HCT116 (cell line): ENCODE measurements at regions not wholly inside any gene's neighbourhood (a gene's known extent, or its start where the extent isn't known, plus 50 kb on each side); places are given as distances from the start of the nearest gene placed in this dataset.

ENCODE experiments used
- ATAC-seq: fragments of 200-7000 bp; cut with Tn5 transposase; 2 replicates; pipeline ENCODE4 v1.9.1; 2020; ENCODE audit warnings: mild to moderate bottlenecking, moderate library complexity
- BruUV-seq: library from RNA; stranded (reverse); fragments of 400-500 nt; replicated peaks from 2 replicates; lab custom pipeline; 2021; lab: Mats Ljungman, UMichigan
- CTCF ChIA-PET: fragments of 300-600 bp; sonication (Branson Sonifier 250); formaldehyde crosslinking; loops from one replicate; lab custom pipeline; 2021; ENCODE audit warnings: antibody characterized with exemption; lab: Charles Lee
- POLR2A ChIA-PET: fragments of 300-600, 350-600 bp; sonication (Branson Sonifier 250); formaldehyde crosslinking; loops from one replicate; lab custom pipeline; 2021; ENCODE audit warnings: antibody characterized with exemption; lab: Charles Lee
- RAD21 ChIA-PET, 2 experiments: fragments of 300-600 bp; sonication (Branson Sonifier 250); formaldehyde crosslinking; loops; one replicate each; lab custom pipeline; 2023; ENCODE audit warnings: low total read pairs in 2 of 2; ENCODE audit not compliant: uncharacterized antibody in 2 of 2, unreplicated experiment in 2 of 2, low non-redundant PET in 1 of 2; lab: Charles Lee
- DNase-seq: peaks from one replicate; pipeline ENCODE4 v3.0.0-alpha.2; 2010; ENCODE audit warnings: low read depth, low spot score
- H2AFZ ChIP-seq: fragments of 200-600 bp; shearing (Covaris generic), sonication (generic); 2 replicates; pipeline ENCODE4 v1.6.1; 2017; ENCODE audit warnings: low read depth, mixed run types, mixed read lengths, antibody characterized with exemption, low read length; ENCODE audit not compliant: poor library complexity, severe bottlenecking
- H3K27ac ChIP-seq: 2 replicates; pipeline ENCODE4 v1.5.1; 2012; ENCODE audit warnings: low read depth, low read length
- H3K27me3 ChIP-seq: fragments of 200-600 bp; sonication (generic); 2 replicates; pipeline ENCODE4 v1.6.1; 2016; ENCODE audit warnings: mixed run types, low read length, mixed read lengths; ENCODE audit not compliant: insufficient read depth
- H3K36me3 ChIP-seq, 2 experiments: fragments of 200-500 bp in 1 of 2; fragments of 200-600 bp in 1 of 2; sonication (Bioruptor generic) in 1 of 2; sonication (generic) in 1 of 2; 2 replicates each; pipeline versions ENCODE4 v1.5.1 to v1.6.1; 2014 to 2016; ENCODE audit warnings: low read length in 2 of 2, inconsistent platforms in 1 of 2, mixed read lengths in 1 of 2, mixed run types in 1 of 2; ENCODE audit not compliant: insufficient read depth in 2 of 2, control insufficient read depth in 1 of 2
- H3K4me1 ChIP-seq, 2 experiments: fragments of 200-600 bp in 1 of 2; sonication (generic) in 1 of 2; 2 replicates each; pipeline versions ENCODE4 v1.5.1 to v1.6.1; 2012 to 2017; ENCODE audit warnings: low read length in 2 of 2, inconsistent platforms in 1 of 2, mild to moderate bottlenecking in 1 of 2, mixed read lengths in 1 of 2, mixed run types in 1 of 2, moderate library complexity in 1 of 2; ENCODE audit not compliant: insufficient read depth in 2 of 2, control insufficient read depth in 1 of 2
- H3K4me2 ChIP-seq: fragments of 200-600 bp; sonication (generic); 2 replicates; pipeline ENCODE4 v1.6.1; 2017; ENCODE audit warnings: mixed run types, low read length, mixed read lengths
- H3K4me3 ChIP-seq, 2 experiments: fragments of 200-600 bp in 1 of 2; sonication (generic) in 1 of 2; replicated peaks in 1 of 2; 2 replicates each; pipeline ENCODE4 v1.5.1; 2011 to 2016; ENCODE audit warnings: low read length in 2 of 2, control low read depth in 1 of 2, low read depth in 1 of 2, mild to moderate bottlenecking in 1 of 2, mixed read lengths in 1 of 2, mixed run types in 1 of 2
- H3K79me2 ChIP-seq: fragments of 200-600 bp; sonication (generic); 2 replicates; pipeline ENCODE4 v1.6.1; 2017; ENCODE audit warnings: mild to moderate bottlenecking, mixed run types, low read length, moderate library complexity, mixed read lengths; ENCODE audit not compliant: insufficient read depth
- H3K9ac ChIP-seq: fragments of 200-600 bp; sonication (generic); 2 replicates; pipeline ENCODE4 v1.6.1; 2016; ENCODE audit warnings: low read length, mixed read lengths
- H3K9me2 ChIP-seq: fragments of 200-600 bp; sonication (generic), shearing (Covaris generic); 2 replicates; pipeline ENCODE4 v1.6.1; 2017; ENCODE audit warnings: mixed run types, mild to moderate bottlenecking, moderate library complexity; ENCODE audit not compliant: insufficient read depth
- H3K9me3 ChIP-seq, 2 experiments: fragments of 200-500 bp in 1 of 2; fragments of 200-600 bp in 1 of 2; sonication (Bioruptor generic) in 1 of 2; sonication (generic) in 1 of 2; 2 replicates each; pipeline ENCODE4 v1.6.1; 2014 to 2017; ENCODE audit warnings: low read length in 2 of 2, mixed read lengths in 2 of 2, inconsistent platforms in 1 of 2, low read depth in 1 of 2, mild to moderate bottlenecking in 1 of 2, mixed run types in 1 of 2, moderate library complexity in 1 of 2; ENCODE audit not compliant: control insufficient read depth in 1 of 2, insufficient read depth in 1 of 2
- H4K20me1 ChIP-seq: fragments of 200-600 bp; sonication (generic), shearing (Covaris generic); 2 replicates; pipeline ENCODE4 v1.6.1; 2017; ENCODE audit warnings: mixed run types, mild to moderate bottlenecking, moderate library complexity; ENCODE audit not compliant: insufficient read depth
- CTCF ChIP-seq, 3 experiments: fragments of 200-600 bp in 1 of 3; sonication (generic) in 1 of 3; IDR thresholded peaks in 2 of 3; conservative IDR thresholded peaks in 1 of 3; 2 replicates each; pipeline ENCODE4 v1.5.1; 2012 to 2017; ENCODE audit warnings: low read depth in 2 of 3, low read length in 2 of 3, antibody characterized with exemption in 1 of 3, borderline replicate concordance in 1 of 3, control low read depth in 1 of 3, mild to moderate bottlenecking in 1 of 3, mixed read lengths in 1 of 3, mixed run types in 1 of 3, moderate library complexity in 1 of 3; ENCODE audit not compliant: insufficient read depth in 1 of 3
- EGR1 ChIP-seq: IDR thresholded peaks from 2 replicates; pipeline ENCODE4 v1.6.1; 2012; ENCODE audit warnings: low read depth
- ELF1 ChIP-seq: IDR thresholded peaks from 2 replicates; pipeline ENCODE4 v1.6.1; 2012; ENCODE audit warnings: low read depth, borderline replicate concordance
- EZH2 ChIP-seq: fragments of 200-600 bp; sonication (generic); IDR thresholded peaks from 2 replicates; pipeline ENCODE4 v1.6.1; 2017; ENCODE audit warnings: antibody characterized with exemption, mixed run types
- JUND ChIP-seq: IDR thresholded peaks from 2 replicates; pipeline ENCODE4 v1.6.1; 2012
- POLR2AphosphoS5 ChIP-seq: IDR thresholded peaks from 2 replicates; pipeline ENCODE4 v1.6.1; 2011; ENCODE audit warnings: mild to moderate bottlenecking, low read depth, low read length, moderate library complexity
- SP1 ChIP-seq: IDR thresholded peaks from 2 replicates; pipeline ENCODE4 v1.6.1; 2012; ENCODE audit warnings: low read depth
- TCF7L2 ChIP-seq: IDR thresholded peaks from 2 replicates; pipeline ENCODE4 v1.7.0; 2011; ENCODE audit warnings: borderline replicate concordance, inconsistent platforms; ENCODE audit not compliant: insufficient read depth, insufficient read length; ENCODE audit errors: extremely low read depth
- ZNF274 ChIP-seq: fragments of 200-500 bp; sonication (Bioruptor generic); IDR thresholded peaks from 2 replicates; pipeline ENCODE4 v1.6.1; 2014; ENCODE audit warnings: mild to moderate bottlenecking, low read depth, low read length, inconsistent platforms
- intact Hi-C: fragments of 100-400 bp; cut with micrococcal nuclease; formaldehyde crosslinking; loops from 2 replicates; pipeline ENCODE4 v1.10.0; 2022

DNA sequence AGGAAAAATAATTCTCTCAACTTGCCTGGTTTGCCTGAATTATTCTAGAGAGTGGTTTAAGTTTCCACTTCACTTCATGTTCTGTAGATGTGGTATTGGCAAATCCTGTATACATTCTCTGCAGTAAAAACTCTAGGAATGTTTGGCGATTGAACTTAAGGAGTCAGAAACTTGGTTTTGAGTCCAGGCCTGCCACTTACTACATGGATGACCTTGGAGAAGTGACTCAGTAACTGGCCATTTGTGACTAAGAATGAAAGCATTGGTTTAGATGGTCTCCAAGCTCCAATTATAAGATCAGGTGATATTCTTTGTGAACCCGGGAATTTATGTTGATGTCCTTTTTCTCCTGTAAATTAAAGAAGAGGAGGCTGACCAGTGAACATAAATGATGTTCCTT, 233.8 kb downstream of the GAS1 start:
- Histone ChIP-seq H3K36me3 (no peaks in the 10 kb centered on the region), H3K9ac (no peak overlapping the region), H3K9me2 (no peaks in the 10 kb centered on the region), H3K4me1 (no peaks in the 10 kb centered on the region), H3K4me2 (no peak overlapping the region), H3K27ac (no peak overlapping the region), H3K9me3 (no peaks in the 10 kb centered on the region), H4K20me1 (no peaks in the 10 kb centered on the region), H3K27me3 (peaks cover 57% of the 10 kb centered on the region), H3K79me2 (no peaks in the 10 kb centered on the region), H2AFZ (no peak overlapping the region), H3K4me3 (no peak overlapping the region)
- TF ChIP-seq ZNF274 (no peak), EZH2 (no peak), JUND (no peak), CTCF (IDR thresholded peaks at IDR 0.05 in 2 of 3, conservative IDR thresholded peaks at IDR 0.05 in 1 of 3; ENCODE audit: borderline replicate concordance in 1 of 3, insufficient read depth in 1 of 3, low read depth in 2 of 3, low read length in 2 of 3) (no peak), POLR2AphosphoS5 (no peak), EGR1 (no peak), TCF7L2 (no peak), ELF1 (no peak), SP1 (no peak)
- BruUV-seq: no TSS peak
- no peak for ATAC-seq
- intact Hi-C loops: no loop called here
- POLR2A ChIA-PET: no interaction called here
- DNase-seq: no peak
- CTCF ChIA-PET: no interaction called here
- RAD21 ChIA-PET: no interaction called here
